ENCODE measurements at regions not wholly inside any gene's neighbourhood (a gene's known extent, or its start where the extent isn't known, plus 50 kb on each side); places are given as distances from the start of the nearest gene placed in this dataset.

DNA sequence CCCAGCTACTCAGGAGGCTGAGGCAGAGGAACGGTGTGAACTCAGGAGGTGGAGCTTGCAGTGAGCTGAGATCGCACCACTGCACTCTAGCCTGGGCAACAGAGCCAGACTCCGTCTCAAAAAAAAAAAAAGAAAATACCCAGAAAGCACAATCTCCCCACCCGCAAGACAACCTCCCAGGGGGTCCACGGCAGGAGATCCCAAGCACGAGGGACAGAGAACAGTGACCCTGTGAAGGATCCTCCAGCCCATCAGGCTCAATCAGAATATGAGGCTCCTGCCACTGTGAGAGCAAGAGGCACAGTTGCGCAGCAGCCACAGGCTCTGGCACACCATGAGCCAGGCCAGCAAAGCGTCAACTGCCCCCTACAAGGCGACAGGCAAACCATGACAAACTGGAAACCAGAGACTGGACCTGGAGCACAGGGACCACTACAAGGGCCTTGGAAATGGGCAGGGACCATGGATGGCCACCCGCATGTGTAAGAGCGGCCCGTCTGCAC is 164.8 kb upstream of the GRK3 start:
- DNase-seq (ENCODE audit: low read depth): no peak
- Histone ChIP-seq H3K27me3 (ENCODE audit: control insufficient read depth, insufficient read depth, low read length) (no peaks in the 10 kb centered on the region), H3K4me3 (ENCODE audit: low read depth, low read length) (no peak overlapping the region), H3K36me3 (ENCODE audit: control insufficient read depth, insufficient read depth, low read length) (no peaks in the 10 kb centered on the region)
- TF ChIP-seq, protein P1, sequence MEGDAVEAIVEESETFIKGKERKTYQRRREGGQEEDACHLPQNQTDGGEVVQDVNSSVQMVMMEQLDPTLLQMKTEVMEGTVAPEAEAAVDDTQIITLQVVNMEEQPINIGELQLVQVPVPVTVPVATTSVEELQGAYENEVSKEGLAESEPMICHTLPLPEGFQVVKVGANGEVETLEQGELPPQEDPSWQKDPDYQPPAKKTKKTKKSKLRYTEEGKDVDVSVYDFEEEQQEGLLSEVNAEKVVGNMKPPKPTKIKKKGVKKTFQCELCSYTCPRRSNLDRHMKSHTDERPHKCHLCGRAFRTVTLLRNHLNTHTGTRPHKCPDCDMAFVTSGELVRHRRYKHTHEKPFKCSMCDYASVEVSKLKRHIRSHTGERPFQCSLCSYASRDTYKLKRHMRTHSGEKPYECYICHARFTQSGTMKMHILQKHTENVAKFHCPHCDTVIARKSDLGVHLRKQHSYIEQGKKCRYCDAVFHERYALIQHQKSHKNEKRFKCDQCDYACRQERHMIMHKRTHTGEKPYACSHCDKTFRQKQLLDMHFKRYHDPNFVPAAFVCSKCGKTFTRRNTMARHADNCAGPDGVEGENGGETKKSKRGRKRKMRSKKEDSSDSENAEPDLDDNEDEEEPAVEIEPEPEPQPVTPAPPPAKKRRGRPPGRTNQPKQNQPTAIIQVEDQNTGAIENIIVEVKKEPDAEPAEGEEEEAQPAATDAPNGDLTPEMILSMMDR (IDR thresholded peaks at IDR 0.05; ENCODE audit: insufficient read depth, low read length, poor library complexity, severe bottlenecking): no peak

DNA sequence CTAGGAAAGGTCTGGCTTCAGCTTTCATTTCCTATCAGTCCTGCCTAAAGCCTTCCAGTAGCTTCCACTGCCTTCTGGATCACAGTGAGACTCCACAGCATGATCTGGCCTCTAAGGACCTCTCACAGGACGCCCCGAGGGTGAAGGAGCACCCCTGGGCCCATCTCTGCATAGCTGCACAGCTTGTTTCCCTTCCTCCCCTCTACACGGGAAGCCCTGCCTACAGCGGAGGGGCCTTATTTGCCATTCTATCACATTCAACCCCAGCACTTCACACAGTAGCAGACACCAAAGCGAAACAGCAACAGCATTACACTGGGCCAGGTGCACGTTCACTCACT is 162.3 kb upstream of the GRK3 start:
- Histone ChIP-seq H3K27me3 (ENCODE audit: control insufficient read depth, insufficient read depth, low read length) (no peaks in the 10 kb centered on the region), H3K36me3 (ENCODE audit: control insufficient read depth, insufficient read depth, low read length) (no peaks in the 10 kb centered on the region), H3K4me3 (ENCODE audit: low read depth, low read length) (no peak overlapping the region)
- TF ChIP-seq, protein P1 (IDR thresholded peaks at IDR 0.05; ENCODE audit: insufficient read depth, low read length, poor library complexity, severe bottlenecking): no peak
- no peak for DNase-seq (ENCODE audit: low read depth)

DNA sequence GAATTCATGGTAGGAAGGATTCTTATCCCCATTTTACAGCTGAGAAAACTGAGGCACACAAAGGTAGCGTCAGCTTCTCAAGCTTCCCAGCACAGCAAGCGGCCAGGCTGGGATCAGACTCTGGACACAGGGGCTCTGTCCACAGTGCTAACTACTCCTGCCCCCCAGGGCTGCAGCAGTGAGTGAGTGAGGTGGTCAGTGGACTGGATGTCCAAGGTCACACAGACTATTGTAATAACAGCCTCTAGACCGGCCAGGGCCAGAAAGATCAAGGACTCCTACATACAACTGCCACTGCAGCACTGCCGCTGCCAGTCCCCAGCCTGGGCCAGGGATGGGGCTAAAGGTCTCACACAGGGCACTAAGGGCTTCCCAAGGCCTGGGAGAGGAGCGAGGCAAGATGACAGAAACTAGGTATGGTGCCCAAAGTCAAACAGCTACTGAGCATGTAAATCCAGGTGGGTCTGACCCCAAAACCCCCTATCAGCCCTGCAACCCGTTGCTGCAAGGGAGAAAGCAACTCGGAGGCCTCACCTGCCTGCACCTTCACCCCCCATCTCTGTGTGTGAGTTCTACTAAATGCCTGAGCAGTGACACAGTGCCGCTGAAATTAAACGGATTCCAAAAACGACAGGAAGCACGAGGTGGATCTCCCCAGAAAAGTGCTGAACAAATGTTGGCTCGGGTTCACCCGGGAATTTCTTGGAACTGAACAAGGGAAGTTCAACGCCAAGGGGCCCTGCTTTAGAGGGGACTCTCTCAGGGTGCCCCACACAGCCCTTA is 161.8 kb upstream of the GRK3 start:
- Histone ChIP-seq H3K4me3 (ENCODE audit: low read depth, low read length) (peak overlapping the region; percentile 75), H3K36me3 (ENCODE audit: control insufficient read depth, insufficient read depth, low read length) (no peaks in the 10 kb centered on the region), H3K27me3 (ENCODE audit: control insufficient read depth, insufficient read depth, low read length) (no peaks in the 10 kb centered on the region)
- DNase-seq (ENCODE audit: low read depth): no peak
- TF ChIP-seq, protein P1 (IDR thresholded peaks at IDR 0.05; ENCODE audit: insufficient read depth, low read length, poor library complexity, severe bottlenecking): no peak

DNA sequence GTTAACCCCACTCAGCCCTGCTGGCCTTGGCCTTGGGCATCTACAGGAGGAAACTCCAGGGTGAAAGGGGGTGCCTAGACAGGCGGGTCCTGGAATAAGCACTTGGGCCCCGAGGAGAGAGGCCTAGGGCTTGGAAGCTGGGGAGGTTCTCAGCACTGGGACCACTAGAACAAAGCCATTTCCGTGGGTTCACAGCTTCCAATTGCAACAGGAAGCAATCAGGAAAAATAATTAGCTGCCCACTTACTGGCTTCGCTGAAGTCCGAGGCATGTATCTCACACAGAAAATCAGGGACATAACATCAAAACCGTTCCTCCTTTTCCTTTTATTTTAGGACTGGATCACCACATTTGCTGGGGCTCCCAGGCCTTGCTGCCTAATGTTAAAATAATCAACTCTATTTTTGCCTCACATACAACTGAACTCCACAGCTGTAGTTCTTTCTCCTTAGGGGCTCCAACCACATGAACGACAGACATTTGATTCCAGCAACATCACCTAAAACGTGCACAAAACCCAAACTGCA is 161.1 kb upstream of the GRK3 start:
- Histone ChIP-seq H3K4me3 (ENCODE audit: low read depth, low read length) (peak overlapping the region; percentile 75), H3K36me3 (ENCODE audit: control insufficient read depth, insufficient read depth, low read length) (no peaks in the 10 kb centered on the region), H3K27me3 (ENCODE audit: control insufficient read depth, insufficient read depth, low read length) (no peaks in the 10 kb centered on the region)
- TF ChIP-seq, protein P1 (IDR thresholded peaks at IDR 0.05; ENCODE audit: insufficient read depth, low read length, poor library complexity, severe bottlenecking): no peak
- DNase-seq (ENCODE audit: low read depth): no peak

DNA sequence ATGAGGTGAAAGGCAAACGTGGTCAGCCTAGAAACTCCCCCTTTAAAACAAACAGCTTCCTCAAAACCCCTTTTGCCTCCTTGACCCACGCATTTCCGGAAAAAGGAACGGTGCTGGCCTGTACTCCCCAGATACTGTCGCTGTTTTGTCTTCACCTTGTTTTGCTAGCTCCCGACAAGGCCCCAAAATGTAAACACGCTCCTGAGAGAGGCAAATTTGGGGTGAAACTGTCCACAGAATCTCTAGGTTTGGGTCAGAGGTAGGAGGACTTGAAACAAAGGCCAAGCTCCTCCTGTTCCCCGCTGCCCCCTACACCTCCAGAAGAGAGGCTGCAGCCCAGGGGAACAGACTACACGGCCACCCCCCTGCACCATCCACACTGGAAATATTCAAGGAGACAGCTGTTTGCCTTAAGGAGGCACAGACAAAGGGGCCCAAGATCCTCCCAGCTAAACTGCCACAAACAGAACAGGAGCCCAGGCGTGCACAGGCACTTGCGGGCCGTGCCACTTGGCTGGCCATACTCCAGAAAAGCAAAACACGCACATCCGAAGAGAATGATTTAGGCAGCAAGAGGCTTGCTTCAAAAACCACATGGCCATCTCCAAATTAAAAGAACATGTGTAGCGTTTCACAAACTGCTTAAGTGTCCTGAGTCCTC is 160.5 kb upstream of the GRK3 start:
- Histone ChIP-seq H3K36me3 (ENCODE audit: control insufficient read depth, insufficient read depth, low read length) (no peaks in the 10 kb centered on the region), H3K4me3 (ENCODE audit: low read depth, low read length) (peak overlapping the region; percentile 75), H3K27me3 (ENCODE audit: control insufficient read depth, insufficient read depth, low read length) (no peaks in the 10 kb centered on the region)
- TF ChIP-seq, protein P1 (IDR thresholded peaks at IDR 0.05; ENCODE audit: insufficient read depth, low read length, poor library complexity, severe bottlenecking): no peak
- no peak for DNase-seq (ENCODE audit: low read depth)

All from kidney epithelial cell (primary cell).